Ectodermal cell (in vitro differentiated cells): ENCODE measurements at regions not wholly inside any gene's neighbourhood (a gene's known extent, or its start where the extent isn't known, plus 50 kb on each side); places are given as distances from the start of the nearest gene placed in this dataset.
"Not testable (repeated sequence)": the region's sequence is repeated elsewhere in the genome, so short reads cannot be mapped to it uniquely, and the experiment has no call there.

Source experiments
- H3K27ac ChIP-seq: 2 replicates; pipeline ENCODE4 v1.7.0; 2013; ENCODE audit warnings: mild to moderate bottlenecking, low read depth, low read length; ENCODE audit not compliant: insufficient read depth, poor library complexity, severe bottlenecking
- H3K27me3 ChIP-seq: 2 replicates; pipeline ENCODE4 v1.7.0; 2013; ENCODE audit warnings: mild to moderate bottlenecking, low read length; ENCODE audit not compliant: insufficient read depth, control insufficient read depth, poor library complexity, severe bottlenecking
- H3K36me3 ChIP-seq: one replicate; pipeline ENCODE4 v1.7.0; 2013; ENCODE audit warnings: low read length; ENCODE audit not compliant: control insufficient read depth, insufficient read depth
- H3K4me1 ChIP-seq: one replicate; pipeline ENCODE4 v1.7.0; 2013; ENCODE audit warnings: low read length; ENCODE audit not compliant: control insufficient read depth, insufficient read depth
- H3K4me3 ChIP-seq: 2 replicates; pipeline ENCODE4 v1.7.0; 2013; ENCODE audit warnings: low read depth, low read length, control low read depth; ENCODE audit not compliant: insufficient read depth
- H3K9me3 ChIP-seq: 2 replicates; pipeline ENCODE4 v1.7.0; 2013; ENCODE audit warnings: mild to moderate bottlenecking, low read length, moderate library complexity; ENCODE audit not compliant: control insufficient read depth
- WGBS, 2 experiments: methylation state at CpG; one replicate each; pipeline ENCODE4 v1.1.7; 2013; ENCODE audit warnings: missing lambda C conversion rate in 2 of 2; 5-methylcytosine and 5-hydroxymethylcytosine counted together

GRCh38 chr12:114588061-114588460, 95.9 kb downstream of the TBX3 start:
- 89 to 91% methylated on average over 7 of the region's 7 CpGs for WGBS, 2 experiments

GRCh38 chr12:114580306-114580705, 103.7 kb downstream of the TBX3 start:
- Histone ChIP-seq H3K27ac (no peak overlapping the region), H3K4me1 (no peaks in the 10 kb centered on the region), H3K9me3 (no peaks in the 10 kb centered on the region), H3K4me3 (no peak overlapping the region), H3K36me3 (no peaks in the 10 kb centered on the region), H3K27me3 (no peaks in the 10 kb centered on the region)
- WGBS, 2 experiments = 94 to 96% methylated on average over 2 of the region's 2 CpGs

More at GRCh38 chr12:114588061-114588460, 95.9 kb downstream of the TBX3 start:
- Histone ChIP-seq H3K4me1 (no peaks in the 10 kb centered on the region), H3K9me3 (no peaks in the 10 kb centered on the region), H3K27me3 (no peaks in the 10 kb centered on the region), H3K36me3 (no peaks in the 10 kb centered on the region), H3K27ac (no peak overlapping the region), H3K4me3 (no peak overlapping the region)

- Histone ChIP-seq H3K4me1 (no peaks in the 10 kb centered on the region), H3K36me3 (no peaks in the 10 kb centered on the region), H3K4me3 (no peak overlapping the region), H3K9me3 (no peaks in the 10 kb centered on the region), H3K27ac (no peak overlapping the region), H3K27me3 (no peaks in the 10 kb centered on the region)
- 82 to 92% methylated on average over 1 of the region's 1 CpG for WGBS, 2 experiments
Measured at GRCh38 chr12:114579389-114579788, 104.6 kb downstream of the TBX3 start.

- Histone ChIP-seq H3K9me3 (no peaks in the 10 kb centered on the region), H3K27me3 (no peaks in the 10 kb centered on the region), H3K4me3 (no peak overlapping the region), H3K27ac (no peak overlapping the region), H3K36me3 (no peaks in the 10 kb centered on the region), H3K4me1 (no peaks in the 10 kb centered on the region)
- WGBS, 2 experiments = 26 to 44% methylated on average over 2 of the region's 2 CpGs
Measured at GRCh38 chr12:114562654-114563053, 121.3 kb downstream of the TBX3 start.

- no peaks in the 10 kb centered on the region for H3K27me3 ChIP-seq
- no peak overlapping the region for H3K27ac ChIP-seq
- H3K4me1 ChIP-seq = no peaks in the 10 kb centered on the region
- H3K36me3 ChIP-seq = no peaks in the 10 kb centered on the region
- 86 to 92% methylated on average over 2 of the region's 2 CpGs for WGBS, 2 experiments
- H3K4me3 ChIP-seq = no peak overlapping the region
- no peaks in the 10 kb centered on the region for H3K9me3 ChIP-seq
Measured at GRCh38 chr12:114555451-114555850, 128.5 kb downstream of the TBX3 start.

GRCh38 chr12:114547636-114548035, 136.3 kb downstream of the TBX3 start:
- 70 to 88% methylated on average over 1 of the region's 1 CpG for WGBS, 2 experiments
- H3K27me3 ChIP-seq = no peaks in the 10 kb centered on the region
- no peak overlapping the region for H3K4me3 ChIP-seq
- H3K27ac ChIP-seq = no peak overlapping the region
- H3K4me1 ChIP-seq = no peaks in the 10 kb centered on the region
- H3K9me3 ChIP-seq = no peaks in the 10 kb centered on the region
- no peaks in the 10 kb centered on the region for H3K36me3 ChIP-seq

- Histone ChIP-seq H3K36me3 (no peaks in the 10 kb centered on the region), H3K9me3 (no peaks in the 10 kb centered on the region), H3K4me1 (no peaks in the 10 kb centered on the region), H3K27me3 (peaks cover 7% of the 10 kb centered on the region), H3K27ac (no peak overlapping the region), H3K4me3 (no peak overlapping the region)
- WGBS, 2 experiments = 90 to 96% methylated on average over 7 of the region's 7 CpGs
Measured at GRCh38 chr12:114530417-114530816, 124.5 kb upstream of the TBX5 start.

GRCh38 chr12:114529966-114530365, 124.0 kb upstream of the TBX5 start:
- peaks cover 7% of the 10 kb centered on the region for H3K27me3 ChIP-seq
- no peaks in the 10 kb centered on the region for H3K4me1 ChIP-seq
- no peak overlapping the region for H3K27ac ChIP-seq
- WGBS, 2 experiments = 96 to 100% methylated on average over 2 of the region's 2 CpGs
- H3K9me3 ChIP-seq = no peaks in the 10 kb centered on the region
- H3K36me3 ChIP-seq = no peaks in the 10 kb centered on the region
- H3K4me3 ChIP-seq = no peak overlapping the region

GRCh38 chr12:114528766-114529165, 122.8 kb upstream of the TBX5 start:
- peaks cover 7% of the 10 kb centered on the region for H3K27me3 ChIP-seq
- H3K4me1 ChIP-seq = no peaks in the 10 kb centered on the region
- no peaks in the 10 kb centered on the region for H3K36me3 ChIP-seq
- WGBS, 2 experiments = 70 to 75% methylated on average over 3 of the region's 3 CpGs
- no peak overlapping the region for H3K4me3 ChIP-seq
- H3K27ac ChIP-seq = no peak overlapping the region
- H3K9me3 ChIP-seq = no peaks in the 10 kb centered on the region

- H3K27ac ChIP-seq = not testable (repeated sequence)
Measured at GRCh38 chr12:114521160-114521559, 115.2 kb upstream of the TBX5 start.

GRCh38 chr12:114512351-114512750, 106.4 kb upstream of the TBX5 start:
- Histone ChIP-seq H3K4me3 (no peak overlapping the region), H3K27me3 (no peaks in the 10 kb centered on the region), H3K36me3 (no peaks in the 10 kb centered on the region), H3K27ac (no peak overlapping the region), H3K9me3 (no peaks in the 10 kb centered on the region), H3K4me1 (no peaks in the 10 kb centered on the region)
- WGBS, 2 experiments = 77 to 89% methylated on average over 3 of the region's 3 CpGs

More at GRCh38 chr12:114521160-114521559, 115.2 kb upstream of the TBX5 start:
- 84 to 89% methylated on average over 2 of the region's 2 CpGs for WGBS, 2 experiments
- not testable (repeated sequence) for H3K9me3 ChIP-seq, H3K4me1 ChIP-seq, H3K27me3 ChIP-seq, H3K4me3 ChIP-seq, H3K36me3 ChIP-seq
